Left colon (tissue), 2 donors: ENCODE measurements at regions not wholly inside any gene's neighbourhood (a gene's known extent, or its start where the extent isn't known, plus 50 kb on each side); places are given as distances from the start of the nearest gene placed in this dataset.

ENCODE experiments used
- ATAC-seq: fragments of 200-7000 bp; cut with Tn5 transposase; one replicate; pipeline ENCODE4 v1.9.1; 2020; ENCODE audit warnings: mild to moderate bottlenecking, moderate library complexity
- DNase-seq, 2 donors: peaks; one replicate each; pipeline ENCODE4 v3.0.0-alpha.2; 2020
- intact Hi-C, 2 donors: fragments of 100-400 bp; cut with DNase I in 1 of 2; cut with micrococcal nuclease in 1 of 2; formaldehyde crosslinking; loops; one replicate each; pipeline versions ENCODE4 v1.11.2 to v1.14.0; 2022; cut with DNase I, micrococcal nuclease
- donor health status: DM: no; HTN: no; CAD: no.
- donor health status: DM: yes; HTN: yes; CAD: no.

GRCh38 chr5:99694884-99695283 is 766.1 kb upstream of the CHD1 start:
- intact Hi-C loops, result no loop called here
- ATAC-seq (no peak), DNase-seq (no peak)

- ATAC-seq (no peak), DNase-seq (no peak)
- intact Hi-C loops, result no loop called here
Measured at GRCh38 chr5:99686538-99686937, 757.7 kb upstream of the CHD1 start.

- DNase-seq, result no peak
- intact Hi-C loops, result no loop called here
- no peak for ATAC-seq
Measured at GRCh38 chr5:99675974-99676373, 747.2 kb upstream of the CHD1 start.

- intact Hi-C loops, result no loop called here
- ATAC-seq, result no peak
- DNase-seq, result no peak
Measured at GRCh38 chr5:99674101-99674500, 745.3 kb upstream of the CHD1 start.

GRCh38 chr5:99664972-99665371 is 736.2 kb upstream of the CHD1 start:
- intact Hi-C loops, result no loop called here
- DNase-seq (no peak), ATAC-seq (no peak)

GRCh38 chr5:99651298-99651697 is 722.5 kb upstream of the CHD1 start:
- intact Hi-C loops, result no loop called here
- ATAC-seq, result no peak
- no peak for DNase-seq

- DNase-seq, result no peak
- ATAC-seq, result no peak
- intact Hi-C loops, result no loop called here
Measured at GRCh38 chr5:99646011-99646647, 717.3 kb upstream of the CHD1 start.

- intact Hi-C loops, result no loop called here
- DNase-seq (no peak), ATAC-seq (no peak)
Measured at GRCh38 chr5:99644822-99645221, 716.0 kb upstream of the CHD1 start.

- no peak for ATAC-seq
- intact Hi-C loops, result no loop called here
- DNase-seq, result no peak
Measured at GRCh38 chr5:99640646-99641045, 711.8 kb upstream of the CHD1 start.

GRCh38 chr5:99639905-99640304 is 711.1 kb upstream of the CHD1 start:
- DNase-seq (no peak), ATAC-seq (no peak)

GRCh38 chr5:99636663-99637062 is 707.9 kb upstream of the CHD1 start:
- intact Hi-C loops, result no loop called here
- no peak for ATAC-seq
- DNase-seq, result no peak

More at GRCh38 chr5:99639905-99640304, 711.1 kb upstream of the CHD1 start:
- intact Hi-C loops, result no loop called here

GRCh38 chr5:99621772-99622681 is 693.2 kb upstream of the CHD1 start:
- DNase-seq (no peak), ATAC-seq (no peak)
- intact Hi-C loops, result no loop called here

- no peak for DNase-seq
- no peak for ATAC-seq
- intact Hi-C loops, result no loop called here
Measured at GRCh38 chr5:99617335-99617734, 688.5 kb upstream of the CHD1 start.

GRCh38 chr5:99614888-99615287 is 686.1 kb upstream of the CHD1 start:
- DNase-seq (no peak), ATAC-seq (no peak)
- intact Hi-C loops, result no loop called here

- intact Hi-C loops, result no loop called here
- no peak for DNase-seq
Measured at GRCh38 chr5:99607124-99607523, 678.3 kb upstream of the CHD1 start.

GRCh38 chr5:99605904-99606303 is 677.1 kb upstream of the CHD1 start:
- intact Hi-C loops, result no loop called here
- ATAC-seq, result no peak
- no peak for DNase-seq

More at GRCh38 chr5:99607124-99607523, 678.3 kb upstream of the CHD1 start:
- ATAC-seq, result no peak

- ATAC-seq, result no peak
- no peak for DNase-seq
- intact Hi-C loops, result no loop called here
Measured at GRCh38 chr5:99600952-99601351, 672.1 kb upstream of the CHD1 start.

GRCh38 chr5:99590806-99591205 is 662.0 kb upstream of the CHD1 start:
- no peak for DNase-seq
- ATAC-seq, result no peak
- intact Hi-C loops, result no loop called here

- intact Hi-C loops, result no loop called here
- DNase-seq (no peak), ATAC-seq (no peak)
Measured at GRCh38 chr5:99589424-99589823, 660.6 kb upstream of the CHD1 start.

- DNase-seq, result no peak
- ATAC-seq, result no peak
- intact Hi-C loops, result no loop called here
Measured at GRCh38 chr5:99587983-99588382, 659.2 kb upstream of the CHD1 start.
